Germinal center (tissue), 1 donor: ENCODE measurements at regions not wholly inside any gene's neighbourhood (a gene's known extent, or its start where the extent isn't known, plus 50 kb on each side); places are given as distances from the start of the nearest gene placed in this dataset.

Experiments
- DNase-seq: peaks from one replicate; pipeline ENCODE4 v3.0.0; 2012; ENCODE audit warnings: mixed read lengths, low spot score

DNA sequence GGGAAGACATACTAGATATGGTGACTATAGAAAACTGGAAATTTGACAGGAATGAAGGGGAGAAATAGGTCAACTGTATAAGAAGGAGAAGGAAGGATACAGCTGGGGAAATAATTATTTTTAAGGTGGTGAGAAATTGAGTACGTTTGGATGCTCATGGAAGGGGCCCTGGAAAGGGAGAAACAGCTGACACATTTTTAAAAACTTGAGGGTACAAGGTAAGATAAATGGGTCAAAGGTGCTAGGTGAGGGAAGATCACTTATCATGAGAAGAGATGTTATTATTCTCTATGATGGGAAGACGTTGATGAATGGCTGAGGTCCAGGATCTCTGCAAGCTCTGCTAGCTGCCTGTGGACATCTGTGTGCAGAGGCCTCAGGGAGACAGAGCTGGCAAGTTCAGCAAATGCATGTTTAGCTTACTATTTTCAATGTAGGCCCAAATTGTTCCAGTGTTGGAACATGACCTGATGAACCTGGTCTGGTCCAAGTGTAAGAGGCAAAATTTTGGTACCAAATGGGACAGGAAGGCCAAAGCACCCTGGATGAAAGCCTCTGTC, 181.7 kb downstream of the MTRR start:
- no peak for DNase-seq

- DNase-seq = no peak
Observed at GRCh38 chr5:8053270-8053669, 184.3 kb downstream of the MTRR start.

DNA sequence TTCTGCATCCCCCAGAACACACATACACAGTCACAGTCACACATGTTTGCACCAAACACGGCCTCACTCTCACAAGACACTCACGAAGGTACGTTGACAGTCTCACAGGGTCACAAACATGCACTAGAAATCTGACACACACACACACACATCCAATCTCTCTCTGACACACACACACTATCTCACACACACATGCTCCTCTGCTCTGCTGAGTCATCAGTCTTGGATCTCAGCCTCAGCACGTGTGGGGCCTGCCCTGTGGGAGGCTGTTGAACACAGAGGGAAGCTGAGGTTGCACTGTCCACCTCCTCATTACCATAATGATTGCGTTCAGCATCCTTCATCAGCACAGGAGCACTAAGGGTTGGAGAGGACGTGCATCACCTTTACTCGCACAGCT, 188.8 kb downstream of the MTRR start:
- no peak for DNase-seq

DNA sequence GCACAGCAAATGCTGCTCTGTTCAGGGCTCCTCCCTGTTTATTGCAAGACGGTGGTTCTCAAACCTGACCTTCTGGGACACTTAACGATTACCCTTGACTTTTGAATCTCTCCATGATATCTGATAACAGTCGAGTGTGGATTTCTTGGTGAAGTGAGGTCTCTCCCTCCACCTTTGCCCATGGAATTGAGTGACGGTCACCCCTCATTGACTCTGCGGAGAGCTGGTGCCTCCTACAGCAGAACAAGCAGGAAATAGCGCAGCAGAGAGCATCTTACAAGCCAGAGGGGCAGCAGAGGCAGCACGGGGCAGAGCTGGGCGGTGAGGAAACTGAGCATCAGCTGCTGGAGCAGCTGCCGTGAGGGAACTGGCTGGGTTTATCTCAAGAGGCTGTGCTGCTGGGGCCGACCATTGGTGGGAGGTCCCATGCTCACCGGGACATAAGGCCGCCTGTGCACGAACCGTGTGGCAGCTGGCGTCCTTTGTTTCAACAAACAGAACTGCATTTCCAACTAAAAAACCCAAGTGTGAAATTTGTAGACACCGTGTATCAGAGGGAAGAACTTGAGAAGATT, 189.8 kb downstream of the MTRR start:
- DNase-seq = no peak

DNA sequence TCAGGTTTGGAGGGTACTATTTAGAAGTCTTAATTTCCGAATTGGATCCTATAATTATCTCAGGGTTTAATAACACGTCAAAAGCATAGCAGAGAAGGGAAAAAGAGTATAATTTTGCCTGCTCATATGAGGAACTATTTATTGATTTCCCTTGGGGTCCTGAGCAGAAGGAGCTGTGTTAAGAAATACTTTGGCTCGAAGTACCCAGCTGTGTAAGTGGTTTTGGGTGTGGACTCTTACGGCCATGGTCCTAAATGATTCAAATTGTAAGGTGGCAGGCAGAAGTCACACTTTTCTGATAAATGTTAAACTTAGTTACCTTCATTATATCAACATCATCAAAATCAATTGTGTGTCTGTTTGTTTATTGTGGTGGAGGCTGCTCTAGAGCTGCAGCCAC, 190.4 kb downstream of the MTRR start:
- DNase-seq = no peak

GRCh38 chr5:8060235-8060952, 191.4 kb downstream of the MTRR start:
- DNase-seq = peak; percentile 40

DNA sequence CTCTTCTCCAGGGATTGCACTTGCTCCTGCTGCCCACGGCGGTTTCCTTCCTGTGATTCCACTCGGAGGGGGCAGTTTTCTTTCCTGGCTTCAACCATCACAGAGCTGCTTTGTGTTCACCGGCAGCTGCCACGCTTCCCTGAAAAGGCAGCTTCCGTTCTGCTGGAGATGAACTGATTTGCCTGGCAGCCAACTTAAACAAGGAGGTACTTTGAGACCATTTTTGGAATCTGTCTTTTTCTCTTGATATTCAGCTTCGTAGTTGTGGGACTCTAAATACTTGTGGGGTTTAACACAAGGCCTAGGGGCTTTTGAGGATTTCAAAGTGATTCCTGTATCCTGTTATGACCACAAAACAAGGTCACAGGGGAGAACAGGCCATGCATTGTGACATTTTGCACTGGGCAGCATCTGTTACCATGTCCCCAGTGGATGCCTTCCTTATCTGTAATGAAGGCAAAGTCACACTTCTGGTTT, 192.0 kb downstream of the MTRR start:
- DNase-seq = no peak

DNA sequence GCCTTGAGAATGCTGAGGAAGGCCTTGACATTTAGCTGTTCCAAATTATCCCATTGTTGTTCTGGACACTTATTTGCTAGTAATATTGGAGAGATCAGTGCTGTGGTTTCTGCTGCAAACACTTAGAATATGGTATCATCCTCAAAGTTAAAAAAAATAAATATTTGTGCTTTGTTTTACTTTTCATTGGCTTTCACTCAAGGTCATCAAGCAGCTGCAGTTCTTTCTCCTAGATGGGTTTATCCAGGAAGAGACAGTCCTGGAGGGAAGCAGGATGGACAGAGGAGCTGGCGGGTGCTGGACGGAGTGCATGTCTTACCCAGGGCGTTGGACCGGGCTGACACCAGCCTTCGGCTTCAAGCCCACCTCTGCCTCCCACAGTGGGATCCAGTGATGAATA, 193.6 kb downstream of the MTRR start:
- DNase-seq = no peak

DNA sequence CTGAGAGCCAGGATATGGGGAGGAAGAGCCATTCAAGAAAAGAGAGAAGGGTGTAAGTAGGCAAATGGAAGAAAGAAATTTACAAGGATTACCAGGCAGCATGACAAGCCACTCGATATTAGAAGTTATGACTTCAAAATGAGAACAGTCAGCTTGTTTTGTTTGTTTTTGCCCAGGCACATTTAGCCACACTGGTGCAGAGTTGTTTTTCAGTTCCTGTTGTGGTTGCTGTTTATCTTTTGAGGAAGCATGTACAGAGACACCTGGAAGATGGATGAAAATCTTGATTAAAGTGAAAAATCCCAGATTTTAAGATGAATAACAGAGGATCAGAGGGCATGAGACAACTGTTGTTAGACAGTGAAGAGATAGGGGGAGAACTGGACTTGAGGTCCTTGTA, 199.1 kb downstream of the MTRR start:
- DNase-seq = no peak

DNA sequence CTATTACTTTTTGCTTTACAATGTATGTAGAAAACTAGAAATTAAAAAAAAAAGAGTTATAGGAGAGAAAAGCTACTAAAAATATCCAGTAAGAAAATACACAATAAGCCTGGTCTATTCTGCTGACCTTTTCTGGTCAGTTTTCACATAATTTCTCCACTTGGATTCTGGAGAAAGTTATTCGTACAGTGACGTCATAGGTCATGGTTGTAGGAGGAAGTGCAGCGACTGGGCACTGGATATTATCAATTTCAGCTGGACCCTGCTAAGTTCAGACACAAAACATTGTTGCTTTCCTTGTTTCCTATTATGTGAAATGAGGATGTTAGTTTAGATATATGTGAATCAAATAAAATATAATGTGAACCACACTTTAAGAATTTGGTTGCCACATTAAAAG, 201.2 kb downstream of the MTRR start:
- DNase-seq = no peak

- no peak for DNase-seq
Observed at GRCh38 chr5:8079056-8079455, 210.1 kb downstream of the MTRR start.

- peak; percentile 47 for DNase-seq
Observed at GRCh38 chr5:8081179-8081578, 212.2 kb downstream of the MTRR start.

- DNase-seq = no peak
Observed at GRCh38 chr5:8093669-8094068, 224.7 kb downstream of the MTRR start.

DNA sequence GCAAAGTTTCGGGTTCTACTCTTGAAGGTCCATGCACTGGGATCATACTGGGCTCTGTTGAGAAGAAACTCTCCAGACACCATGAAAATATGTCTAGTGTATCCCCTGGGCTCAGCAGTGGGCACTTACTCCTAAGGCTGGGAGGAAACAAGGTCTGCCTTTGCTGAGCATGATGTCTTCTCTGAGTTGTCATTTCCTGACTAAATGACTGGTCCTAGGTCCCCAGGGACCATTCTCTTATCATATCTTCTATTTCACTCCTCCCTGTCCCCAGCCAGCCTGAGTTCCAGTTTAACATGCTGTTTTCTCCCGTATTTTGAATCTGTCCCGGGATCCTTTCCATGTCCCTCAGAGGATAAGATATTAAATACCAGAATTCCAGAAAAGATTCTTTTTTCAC, 225.4 kb downstream of the MTRR start:
- no peak for DNase-seq

DNA sequence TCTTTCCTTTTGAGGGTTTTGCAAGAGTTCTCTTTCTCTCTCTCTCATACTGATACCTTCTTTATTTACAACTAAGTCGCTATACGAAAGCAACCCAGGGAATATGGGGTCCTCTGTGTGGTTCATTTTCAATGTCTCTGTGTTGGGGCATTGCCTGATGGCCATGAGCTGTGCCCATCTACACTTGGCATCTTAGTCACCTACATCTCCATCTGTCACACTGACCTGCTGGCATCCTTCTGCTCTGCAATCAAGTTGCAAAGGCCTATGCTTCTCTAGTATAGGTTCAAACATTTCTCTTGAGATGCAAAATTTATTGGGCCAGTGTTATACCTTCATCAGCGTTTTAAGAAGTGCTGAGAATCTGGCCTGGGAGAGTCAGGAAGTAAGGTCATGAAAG, 228.2 kb downstream of the MTRR start:
- DNase-seq = no peak

GRCh38 chr5:8098081-8098480, 229.1 kb downstream of the MTRR start:
- no peak for DNase-seq

DNA sequence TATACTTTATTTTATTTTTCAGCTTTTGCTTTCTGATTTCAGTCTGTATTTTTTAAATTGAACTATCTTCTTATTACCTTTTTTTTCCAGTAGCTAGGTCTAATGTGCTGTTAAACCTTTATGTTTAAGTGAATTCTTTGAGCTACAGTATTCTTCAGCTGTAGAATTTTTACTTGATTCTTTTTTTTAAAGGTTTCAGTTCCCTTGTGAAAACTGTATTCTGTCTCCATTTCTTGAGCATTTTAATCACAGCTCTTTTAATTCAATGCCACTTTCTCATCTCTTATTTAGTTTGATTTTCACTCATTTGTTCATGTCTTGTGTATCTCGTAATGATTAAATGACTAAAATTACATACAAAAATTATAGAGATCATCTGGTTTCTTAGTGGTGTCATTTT, 233.8 kb downstream of the MTRR start:
- no peak for DNase-seq

DNA sequence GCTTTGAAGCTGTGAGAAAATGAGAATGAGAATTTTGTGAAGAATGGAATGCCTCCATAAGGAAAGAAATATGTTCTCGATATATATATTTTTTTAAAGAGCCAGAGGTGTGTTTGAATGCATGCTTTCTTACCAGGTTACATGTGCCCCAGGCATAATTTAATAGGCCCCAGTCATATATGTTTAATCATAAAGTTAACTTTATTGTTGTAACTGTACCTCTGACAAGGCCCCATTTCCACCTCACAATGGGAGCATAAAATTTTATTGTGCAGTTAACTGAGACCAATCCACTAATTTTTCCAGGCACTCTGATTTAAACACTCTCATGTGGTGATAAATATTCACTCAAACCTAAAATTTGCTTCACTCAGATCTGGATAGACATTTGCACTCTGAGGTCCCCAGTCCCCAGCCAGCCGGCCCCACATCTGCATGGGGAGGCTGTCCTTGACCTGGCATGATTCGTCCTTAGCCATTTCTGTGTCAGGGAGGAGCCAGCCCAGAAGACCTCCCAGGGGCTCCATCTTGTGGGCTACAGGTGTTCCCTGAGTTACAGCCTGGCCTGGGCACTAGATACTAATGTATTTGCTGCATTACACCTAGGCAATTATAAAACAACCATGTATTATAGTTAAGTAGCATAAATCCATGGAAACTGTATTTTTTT, 245.8 kb downstream of the MTRR start:
- no peak for DNase-seq

DNA sequence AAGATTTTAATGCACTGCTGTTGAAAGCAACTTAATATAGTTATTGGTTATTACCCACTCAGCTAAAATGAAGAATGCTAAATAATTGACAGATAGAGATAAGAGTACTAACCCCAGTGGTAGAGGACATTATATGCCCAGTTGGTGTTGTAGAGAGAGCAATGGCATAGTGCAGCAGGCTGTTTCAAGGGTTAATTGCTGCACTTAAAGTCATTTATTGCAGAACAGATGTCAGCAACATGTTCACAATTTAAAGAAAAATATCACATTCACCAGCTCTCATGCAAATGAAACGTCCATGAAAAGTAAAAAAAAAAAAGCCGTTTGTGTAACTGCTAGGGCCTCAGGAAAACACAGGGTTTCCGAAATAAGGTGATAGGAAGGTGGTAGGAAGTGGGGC, 254.6 kb downstream of the MTRR start:
- DNase-seq = no peak

DNA sequence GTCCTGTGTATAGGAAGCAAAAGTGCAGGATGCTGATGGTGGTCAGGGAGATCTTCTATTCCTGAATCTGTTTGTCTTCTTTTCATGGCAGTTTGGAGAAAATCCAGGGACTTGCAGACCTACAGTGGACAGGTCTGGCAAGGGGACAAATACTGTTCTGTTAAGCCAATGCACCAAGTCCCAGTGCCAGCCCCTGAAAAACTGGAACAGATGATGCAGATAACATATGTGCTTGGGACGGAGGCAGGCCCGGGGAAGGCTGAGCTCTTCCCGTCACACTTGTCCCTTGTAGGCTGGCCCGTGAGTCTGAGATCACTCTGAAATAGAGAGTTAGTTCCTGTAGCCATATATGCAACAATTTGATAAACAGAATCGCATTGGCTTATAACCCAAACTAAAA, 265.7 kb downstream of the MTRR start:
- DNase-seq = no peak

DNA sequence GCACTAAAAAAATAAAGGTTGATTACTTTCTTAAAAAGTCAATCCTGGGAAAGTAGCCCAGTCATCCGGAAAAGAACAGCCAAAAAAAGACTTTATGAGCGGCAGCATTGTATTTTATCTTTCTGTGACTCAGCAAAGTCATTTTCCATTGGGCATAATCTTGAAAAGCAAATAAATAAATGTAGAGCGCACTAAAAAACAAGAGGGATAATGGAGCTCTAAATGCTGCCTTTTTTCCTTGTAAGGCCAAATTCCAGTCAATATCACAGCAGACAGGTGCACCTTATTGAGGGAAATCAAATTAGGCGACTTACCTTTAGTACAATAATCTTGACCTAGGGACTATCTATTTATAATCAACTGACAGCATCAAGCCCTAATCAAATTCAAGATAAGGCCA, 266.8 kb downstream of the MTRR start:
- DNase-seq = no peak

- DNase-seq = no peak
Observed at GRCh38 chr5:8136271-8136670, 267.3 kb downstream of the MTRR start.

DNA sequence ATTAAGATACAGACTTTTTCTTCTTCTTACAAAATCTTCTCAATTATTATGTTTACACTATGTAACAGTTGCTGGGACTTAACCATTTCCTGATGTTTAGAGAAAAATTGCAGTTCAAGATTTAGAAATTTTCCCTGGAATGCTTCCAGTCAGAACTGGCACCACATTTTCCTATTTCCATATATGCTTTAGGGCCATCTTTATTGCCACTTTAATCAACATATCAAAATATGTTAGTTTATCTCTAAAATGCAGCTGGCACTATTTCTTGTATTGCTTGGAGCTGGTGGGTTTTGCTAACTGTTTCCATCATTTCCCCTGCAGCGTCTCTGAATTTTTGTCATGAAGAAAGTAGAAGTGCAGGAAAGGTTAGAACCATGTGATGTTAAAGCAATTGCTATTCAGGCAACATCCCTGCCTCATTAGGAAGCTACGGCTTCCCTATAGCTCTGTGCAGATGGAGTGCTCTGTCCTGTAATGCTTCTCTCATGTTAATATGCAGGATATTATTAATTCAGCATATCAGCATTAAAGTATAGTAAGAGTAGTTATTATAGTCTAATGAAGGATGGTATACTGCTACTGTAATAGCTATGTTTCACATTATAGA, 269.1 kb downstream of the MTRR start:
- DNase-seq = no peak
